ENCODE measurements at regions not wholly inside any gene's neighbourhood (a gene's known extent, or its start where the extent isn't known, plus 50 kb on each side); places are given as distances from the start of the nearest gene placed in this dataset.

GRCh38 chr13:40404967-40405716 lies 261.3 kb downstream of the FOXO1 start:
- no peak overlapping the region for H3K27ac ChIP-seq (ENCODE audit: extremely low read depth, low read depth, low read length)
- POLR2A ChIA-PET = no interaction called here
- no peak overlapping the region for H3K4me3 ChIP-seq (ENCODE audit: low read depth, low read length)
- no peaks in the 10 kb centered on the region for H3K4me1 ChIP-seq (ENCODE audit: control insufficient read depth, insufficient read depth, low read length)
- no peak for TF ChIP-seq KLF1 (tag by site-specific recombination; IDR thresholded peaks at IDR 0.05)
- TF ChIP-seq ZNF645 (tag by site-specific recombination; IDR thresholded peaks at IDR 0.05) = no peak
- no peak for TF ChIP-seq ZNF350 (tag by site-specific recombination; IDR thresholded peaks at IDR 0.05)
- no peaks in the 10 kb centered on the region for H3K9me3 ChIP-seq (ENCODE audit: control insufficient read depth, insufficient read depth, low read depth, low read length)
- H3K36me3 ChIP-seq (ENCODE audit: control insufficient read depth in 2 of 2, insufficient read depth in 1 of 2, low read length in 2 of 2) = no peaks in the 10 kb centered on the region
- CTCF ChIA-PET = interaction anchor here (0.6 kb wide), 1 partner anchor 25 kb away, joined by 3 read pairs; no protein-coding TSS in a partner anchor

GRCh38 chr13:40406405-40407120 lies 259.9 kb downstream of the FOXO1 start:
- Histone ChIP-seq H3K9me3 (ENCODE audit: control insufficient read depth, insufficient read depth, low read depth, low read length) (no peaks in the 10 kb centered on the region), H3K4me3 (ENCODE audit: low read depth, low read length) (no peak overlapping the region), H3K27ac (ENCODE audit: extremely low read depth, low read depth, low read length) (no peak overlapping the region), H3K4me1 (ENCODE audit: control insufficient read depth, insufficient read depth, low read length) (no peaks in the 10 kb centered on the region), H3K36me3 (ENCODE audit: control insufficient read depth in 2 of 2, insufficient read depth in 1 of 2, low read length in 2 of 2) (no peaks in the 10 kb centered on the region)
- POLR2A ChIA-PET = no interaction called here
- TF ChIP-seq ZBTB26 (tag by site-specific recombination; optimal IDR thresholded peaks at IDR 0.05) (no peak), FEZF1 (tag by site-specific recombination; IDR thresholded peaks at IDR 0.05) (no peak), ZNF202 (tag by site-specific recombination; IDR thresholded peaks at IDR 0.05; ENCODE audit: borderline replicate concordance) (no peak), ZBTB17 (tag by site-specific recombination; IDR thresholded peaks at IDR 0.05) (peak; percentile 50; the same call in 1 of the 2 replicates), ZNF670 (tag by site-specific recombination; IDR thresholded peaks at IDR 0.05; ENCODE audit: low read depth) (no peak), ZNF521 (tag by site-specific recombination; IDR thresholded peaks at IDR 0.05) (no peak), SP7 (tag by site-specific recombination; IDR thresholded peaks at IDR 0.05) (no peak), ZBTB6 (tag by site-specific recombination; IDR thresholded peaks at IDR 0.05) (no peak)
- CTCF ChIA-PET = no interaction called here

GRCh38 chr13:40407567-40407966 lies 258.9 kb downstream of the FOXO1 start:
- Histone ChIP-seq H3K4me3 (ENCODE audit: low read depth, low read length) (no peak overlapping the region), H3K27ac (ENCODE audit: extremely low read depth, low read depth, low read length) (no peak overlapping the region), H3K36me3 (ENCODE audit: control insufficient read depth in 2 of 2, insufficient read depth in 1 of 2, low read length in 2 of 2) (no peaks in the 10 kb centered on the region), H3K9me3 (ENCODE audit: control insufficient read depth, insufficient read depth, low read depth, low read length) (no peaks in the 10 kb centered on the region), H3K4me1 (ENCODE audit: control insufficient read depth, insufficient read depth, low read length) (no peaks in the 10 kb centered on the region)
- TF ChIP-seq ZNF776 (tag by site-specific recombination; IDR thresholded peaks at IDR 0.05; ENCODE audit: borderline replicate concordance) (no peak), ZBTB7A (tag by site-specific recombination; IDR thresholded peaks at IDR 0.05; ENCODE audit: low read depth) (no peak), ZNF513 (tag by site-specific recombination; IDR thresholded peaks at IDR 0.05) (no peak), ZNF341 (tag by site-specific recombination; IDR thresholded peaks at IDR 0.05; ENCODE audit: low read depth) (no peak), ZBTB26 (tag by site-specific recombination; optimal IDR thresholded peaks at IDR 0.05) (no peak)
- ChIA-PET CTCF (interaction anchor here (0.6 to 1.3 kb wide), 2 partner anchors 276 to 338 kb away, joined by 3 to 4 read pairs; no protein-coding TSS in a partner anchor), POLR2A (interaction anchor here (0.9 kb wide), 1 partner anchor 24 kb away, joined by 3 read pairs; no protein-coding TSS in a partner anchor)
